ENCODE measurements at regions not wholly inside any gene's neighbourhood (a gene's known extent, or its start where the extent isn't known, plus 50 kb on each side); places are given as distances from the start of the nearest gene placed in this dataset.

DNA sequence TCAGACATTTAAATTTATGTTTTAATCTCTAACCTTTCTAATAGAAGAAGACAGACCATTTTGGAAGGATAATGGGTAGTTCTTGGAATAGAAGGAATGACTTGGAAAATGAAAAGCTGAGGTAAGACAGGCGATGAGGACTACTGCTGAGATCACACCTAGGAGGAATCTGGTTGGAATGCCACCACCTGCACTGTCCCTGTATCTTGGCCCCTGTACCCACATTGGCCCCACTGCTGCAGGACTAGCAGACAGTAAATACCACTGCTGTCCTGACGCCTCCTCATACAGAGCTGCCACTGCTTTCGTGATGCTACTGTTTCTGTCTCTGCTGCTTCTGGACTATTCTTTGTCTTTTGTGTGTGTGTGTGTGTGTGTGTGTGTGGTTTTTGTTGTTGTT, 359.8 kb downstream of the TMEM232 start:
- 88% methylated on average over 3 of the region's 3 CpGs for WGBS
- no peak overlapping the region for H3K4me3 ChIP-seq
- H3K36me3 ChIP-seq = no peaks in the 10 kb centered on the region
- intact Hi-C loops (cut with DNase I) = no loop called here
- H3K9me3 ChIP-seq = no peaks in the 10 kb centered on the region
- H3K27me3 ChIP-seq (replicated peaks; ENCODE audit: insufficient read depth) = no peaks in the 10 kb centered on the region
- H3K4me1 ChIP-seq (replicated peaks) = no peaks in the 10 kb centered on the region
- no peak for DNase-seq (ENCODE audit: low spot score)
- TF ChIP-seq CTCF (IDR thresholded peaks at IDR 0.05) (no peak), POLR2A (IDR thresholded peaks at IDR 0.05) (no peak), POLR2AphosphoS5 (IDR thresholded peaks at IDR 0.05) (no peak)
- H3K27ac ChIP-seq = no peak overlapping the region
